AG09319 (cell line): ENCODE measurements at regions not wholly inside any gene's neighbourhood (a gene's known extent, or its start where the extent isn't known, plus 50 kb on each side); places are given as distances from the start of the nearest gene placed in this dataset.
A peak's percentile ranks its signal among the peaks of the same experiment; 100 is the strongest.
"Not testable (repeated sequence)": the region's sequence is repeated elsewhere in the genome, so short reads cannot be mapped to it uniquely, and the experiment has no call there.

ENCODE experiments used
- DNase-seq: peaks from one replicate; pipeline ENCODE4 v3.0.0-alpha.2; 2010; ENCODE audit warnings: low read depth; ENCODE audit errors: extremely low read depth
- CTCF ChIP-seq: IDR thresholded peaks from 2 replicates; pipeline ENCODE4 v1.5.1; 2011; ENCODE audit warnings: low read depth, mild to moderate bottlenecking, inconsistent platforms, low read length, moderate library complexity

DNA sequence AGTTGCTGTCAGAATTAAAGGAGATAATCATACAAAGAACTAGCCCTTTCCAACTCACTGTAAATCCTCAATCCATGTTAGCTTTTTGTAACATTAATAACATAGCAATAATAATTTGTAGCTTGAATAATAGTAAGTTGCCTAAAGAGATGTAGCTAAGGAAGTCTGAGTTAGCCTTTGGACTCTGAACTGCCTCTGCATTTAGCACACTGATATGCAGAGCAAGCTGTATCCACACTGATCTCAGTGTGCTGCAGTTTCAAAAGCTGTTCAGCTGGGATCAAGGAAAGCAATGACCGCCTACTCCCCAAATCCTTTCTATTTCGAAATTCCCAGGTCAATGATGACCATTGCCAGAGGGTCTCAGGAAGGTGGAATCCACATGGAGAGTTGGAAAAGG is 99.3 kb upstream of the IFNG-AS1 start:
- TF ChIP-seq CTCF: no peak
- DNase-seq: no peak

DNA sequence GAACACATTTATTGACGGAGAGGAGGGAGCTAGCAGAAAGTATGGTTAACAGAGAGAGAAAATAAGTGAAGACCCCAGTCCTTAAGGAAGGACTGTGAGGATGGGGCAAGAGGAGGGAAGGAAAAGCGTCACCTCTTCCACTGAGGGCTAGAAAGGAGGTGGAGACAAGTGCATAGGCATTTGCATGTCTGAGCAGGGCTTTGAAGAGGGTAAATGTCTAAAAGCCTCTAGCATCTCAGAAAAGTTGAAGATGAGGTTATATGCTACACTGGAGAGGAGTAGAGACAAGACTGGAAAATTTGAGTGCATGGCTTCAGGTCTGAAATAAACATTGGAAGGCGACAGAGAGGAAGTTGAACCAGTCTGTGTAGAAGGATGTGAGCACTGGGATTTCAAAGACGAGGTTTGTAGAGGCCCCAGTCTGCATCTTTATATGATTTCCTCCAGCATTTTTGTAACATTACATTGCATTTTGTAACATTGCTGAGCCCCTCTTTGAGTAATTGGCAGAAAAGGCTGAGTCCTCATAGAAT is 98.5 kb upstream of the IFNG-AS1 start:
- TF ChIP-seq CTCF: no peak
- no peak for DNase-seq

- no peak for DNase-seq
- no peak for TF ChIP-seq CTCF
Observed at GRCh38 chr12:67891596-67891995, 97.7 kb upstream of the IFNG-AS1 start.

DNA sequence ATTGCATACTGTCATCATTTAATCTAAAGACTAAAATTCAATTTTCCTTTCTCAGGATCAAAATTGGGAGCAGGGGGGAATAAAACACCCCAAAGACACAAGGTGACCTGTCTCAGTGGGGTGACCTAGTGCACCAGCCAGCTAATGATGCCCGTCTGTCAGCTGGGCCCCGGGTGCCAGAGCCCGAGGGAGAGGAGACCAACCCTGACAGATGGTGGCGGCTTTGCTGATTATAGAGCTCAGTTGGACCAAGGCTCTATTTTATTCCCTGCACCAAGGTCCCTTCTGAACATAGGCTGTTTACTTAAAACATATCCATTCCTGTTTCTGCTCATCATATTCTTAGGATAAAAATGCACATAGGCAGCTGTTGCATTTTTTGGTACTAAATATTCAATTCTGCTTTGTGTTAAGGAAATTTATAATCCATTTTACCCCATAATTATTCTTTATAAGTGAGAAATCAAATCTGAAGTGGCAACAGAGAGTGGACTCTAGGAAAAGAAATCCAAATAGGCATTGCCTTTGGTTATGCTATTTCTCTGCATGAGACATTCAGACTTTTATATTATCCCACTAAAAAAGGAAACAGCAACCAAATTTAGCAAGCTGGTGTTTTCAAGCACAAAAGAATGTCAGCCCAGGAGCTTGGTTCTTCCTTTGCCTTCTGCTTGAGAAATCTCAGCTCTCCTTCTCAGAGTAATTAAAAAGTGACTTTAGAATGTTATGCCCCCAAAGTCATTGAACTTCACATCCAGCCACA is 96.8 kb upstream of the IFNG-AS1 start:
- no peak for DNase-seq
- no peak for TF ChIP-seq CTCF

GRCh38 chr12:67893022-67893580 is 96.1 kb upstream of the IFNG-AS1 start:
- DNase-seq: no peak
- TF ChIP-seq CTCF: no peak

DNA sequence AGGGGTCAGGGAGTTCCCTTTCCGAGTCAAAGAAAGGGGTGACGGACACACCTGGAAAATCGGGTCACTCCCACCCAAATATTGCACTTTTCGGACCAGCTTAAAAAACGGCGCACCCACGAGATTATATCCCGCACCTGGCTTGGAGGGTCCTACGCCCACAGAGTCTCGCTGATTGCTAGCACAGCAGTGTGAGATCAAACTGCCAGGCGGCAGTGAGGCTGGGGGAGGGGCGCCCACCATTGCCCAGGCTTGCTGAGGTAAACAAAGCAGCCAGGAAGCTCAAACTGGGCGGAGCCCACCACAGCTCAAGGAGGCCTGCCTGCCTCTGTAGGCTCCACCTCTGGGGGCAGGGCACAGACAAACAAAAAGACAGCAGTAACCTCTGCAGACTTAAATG is 88.8 kb upstream of the IFNG-AS1 start:
- not testable (repeated sequence) for DNase-seq

GRCh38 chr12:67909091-67909531 is 80.1 kb upstream of the IFNG-AS1 start:
- DNase-seq: peak; percentile 15
- no peak for TF ChIP-seq CTCF
